Hypothalamus (tissue), 51 donors: ENCODE measurements at regions not wholly inside any gene's neighbourhood (a gene's known extent, or its start where the extent isn't known, plus 50 kb on each side); places are given as distances from the start of the nearest gene placed in this dataset.
"Not testable (repeated sequence)": the region's sequence is repeated elsewhere in the genome, so short reads cannot be mapped to it uniquely, and the experiment has no call there.

Source experiments
- DNase-seq, 51 donors: peaks; one replicate each; lab custom pipeline; 2025; lab: John Stamatoyannopoulos, UW

- DNase-seq: no peak
Observed at GRCh38 chr5:135147294-135148090, 113.5 kb upstream of the PITX1 start.

- no peak for DNase-seq
Observed at GRCh38 chr5:135145985-135146384, 112.0 kb upstream of the PITX1 start.

GRCh38 chr5:135143682-135144081 is 109.7 kb upstream of the PITX1 start:
- not testable (repeated sequence) for DNase-seq

- no peak for DNase-seq
Observed at GRCh38 chr5:135141303-135142268, 107.6 kb upstream of the PITX1 start.

- peak in 1 of 51 donors; percentile 17 for DNase-seq
Observed at GRCh38 chr5:135140446-135141204, 106.6 kb upstream of the PITX1 start.

GRCh38 chr5:135139381-135140134 is 105.5 kb upstream of the PITX1 start:
- DNase-seq: no peak

- DNase-seq: no peak
Observed at GRCh38 chr5:135138116-135138850, 104.3 kb upstream of the PITX1 start.

- no peak for DNase-seq
Observed at GRCh38 chr5:135137146-135137915, 103.3 kb upstream of the PITX1 start.

GRCh38 chr5:135136546-135136945 is 102.5 kb upstream of the PITX1 start:
- no peak for DNase-seq

- DNase-seq: no peak
Observed at GRCh38 chr5:135135530-135136226, 101.7 kb upstream of the PITX1 start.

- no peak for DNase-seq
Observed at GRCh38 chr5:135134691-135135381, 100.8 kb upstream of the PITX1 start.

- no peak for DNase-seq
Observed at GRCh38 chr5:135133698-135134515, 99.9 kb upstream of the PITX1 start.

- no peak for DNase-seq
Observed at GRCh38 chr5:135133181-135133580, 99.2 kb upstream of the PITX1 start.

GRCh38 chr5:135131801-135132680 is 98.0 kb upstream of the PITX1 start:
- no peak for DNase-seq
